GM19467 (cell line): ENCODE measurements at regions not wholly inside any gene's neighbourhood (a gene's known extent, or its start where the extent isn't known, plus 50 kb on each side); places are given as distances from the start of the nearest gene placed in this dataset.

Experiments
- ATAC-seq: cut with Tn5 transposase; IDR thresholded peaks from one replicate; pipeline ENCODE4 v1.9.1; 2021; ENCODE audit warnings: mild to moderate bottlenecking, moderate library complexity; ENCODE audit not compliant: unreplicated experiment

DNA sequence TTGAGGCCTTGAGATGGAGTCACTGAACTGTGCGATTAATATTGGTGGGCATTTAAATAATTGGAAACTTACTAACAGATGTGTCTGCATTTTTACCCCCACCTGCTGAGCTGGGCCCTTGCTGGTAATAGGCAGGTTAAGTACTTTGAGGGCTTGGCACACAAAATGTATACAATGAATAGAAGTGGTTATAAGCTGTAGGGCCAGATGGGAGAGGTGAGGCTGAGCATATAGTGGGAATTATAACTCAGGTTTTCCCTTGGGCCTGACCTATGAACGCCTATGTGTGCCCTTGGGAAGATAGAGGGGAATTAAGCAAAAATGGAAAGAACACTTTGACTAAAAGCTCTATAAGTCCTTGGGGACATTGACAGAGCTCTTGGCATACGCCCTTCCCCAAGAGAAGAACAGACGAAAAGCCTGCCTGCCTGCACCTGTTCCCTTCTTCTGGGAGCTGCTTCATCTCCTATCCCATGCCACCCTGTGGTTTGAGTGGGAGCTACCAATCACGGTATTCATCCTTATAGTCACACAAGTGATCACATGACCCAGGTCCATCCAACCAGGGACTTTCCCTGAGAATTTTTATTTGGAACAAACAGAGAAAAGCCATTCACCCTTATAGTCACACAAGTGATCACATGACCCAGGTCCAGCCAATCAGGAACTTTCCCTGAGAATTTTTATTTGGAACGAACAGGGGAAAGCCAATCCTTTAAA lies 260.7 kb upstream of the CSF3R start:
- ATAC-seq, result no peak

DNA sequence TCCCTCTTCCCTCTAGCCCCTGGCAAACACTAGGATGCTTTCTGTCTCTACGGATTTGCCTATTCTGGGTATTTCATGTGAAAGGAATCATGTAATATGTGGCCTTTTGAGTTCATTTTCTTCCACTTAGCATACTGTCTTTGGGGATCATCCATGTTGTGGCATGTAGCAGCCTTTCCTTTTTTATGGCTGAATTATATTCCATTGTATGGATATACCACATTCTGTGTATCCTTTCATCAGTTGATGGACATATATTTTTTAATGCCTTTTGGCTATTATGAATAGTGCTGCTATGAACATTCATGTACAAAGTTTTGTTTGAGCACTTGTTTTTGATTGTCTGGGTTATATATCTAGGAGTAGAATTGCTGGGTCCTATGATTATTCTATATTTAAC lies 258.4 kb upstream of the CSF3R start:
- ATAC-seq, result no peak

DNA sequence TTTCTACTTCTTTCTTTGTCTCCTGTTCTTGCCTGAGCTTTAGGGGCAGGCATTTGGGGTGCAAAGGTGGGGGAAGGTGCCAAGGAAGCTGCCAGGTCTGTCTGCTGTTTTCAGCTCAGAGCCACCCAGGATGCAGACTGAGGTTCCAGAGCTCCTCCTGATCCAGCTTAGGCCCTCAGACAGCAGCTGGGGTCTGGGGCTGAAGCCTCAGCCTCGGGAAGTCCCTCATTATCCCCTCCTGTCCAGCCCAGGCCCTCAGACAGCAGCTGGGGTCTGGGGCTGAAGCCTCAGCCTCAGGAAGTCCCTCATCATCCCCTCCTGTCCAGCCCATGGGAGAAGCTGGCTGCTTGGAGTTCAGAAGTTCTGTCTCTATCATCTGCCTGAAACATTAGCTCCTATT lies 257.7 kb upstream of the CSF3R start:
- ATAC-seq, result no peak

DNA sequence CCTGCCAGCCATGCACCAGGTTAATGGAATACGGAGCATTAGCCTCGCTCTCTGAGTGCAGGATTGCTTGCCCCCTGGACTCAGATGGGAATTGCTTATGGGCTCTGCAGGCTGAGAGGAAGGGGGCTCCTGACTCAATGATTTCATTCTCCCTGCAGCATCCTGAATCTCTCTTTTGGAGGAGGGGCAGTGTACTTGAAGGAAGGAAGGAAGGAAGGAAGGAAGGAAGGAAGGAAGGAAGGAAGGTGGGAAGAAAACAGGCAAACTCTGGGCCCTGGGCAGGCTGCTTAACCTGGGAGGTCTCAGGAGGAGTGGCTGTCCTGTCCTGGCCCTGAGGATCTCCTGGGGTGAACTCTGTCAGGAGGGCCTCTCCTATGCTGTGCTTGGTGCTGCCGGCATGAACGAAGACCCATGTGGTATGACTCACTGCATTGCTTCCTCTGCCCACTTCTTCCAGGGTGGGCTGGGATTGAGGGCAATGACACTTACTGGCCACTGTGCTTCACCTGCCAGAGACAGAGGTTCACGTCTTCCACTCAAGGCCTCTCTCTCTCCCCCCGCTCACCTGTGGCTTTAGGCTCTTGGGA lies 257.1 kb upstream of the CSF3R start:
- ATAC-seq, result no peak

DNA sequence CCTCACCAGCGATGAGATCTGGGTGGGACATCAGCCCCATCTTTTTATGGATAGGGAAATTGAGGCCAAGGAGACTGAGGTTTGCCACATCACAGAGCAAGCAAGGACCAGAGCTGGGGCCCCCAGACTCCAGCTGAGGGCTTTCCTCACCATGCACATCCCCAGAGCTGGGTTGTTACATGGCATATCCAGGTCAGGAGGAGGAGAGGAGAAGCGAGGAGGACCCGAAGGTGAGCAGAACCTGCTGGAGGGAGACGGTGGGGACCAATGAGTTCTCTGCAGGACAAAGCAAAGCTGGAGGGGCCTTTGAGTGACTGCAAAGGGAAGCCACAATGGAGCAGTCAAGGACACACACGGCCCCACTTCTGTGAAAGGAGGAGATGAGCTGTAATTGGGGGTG lies 255.5 kb upstream of the CSF3R start:
- no peak for ATAC-seq

DNA sequence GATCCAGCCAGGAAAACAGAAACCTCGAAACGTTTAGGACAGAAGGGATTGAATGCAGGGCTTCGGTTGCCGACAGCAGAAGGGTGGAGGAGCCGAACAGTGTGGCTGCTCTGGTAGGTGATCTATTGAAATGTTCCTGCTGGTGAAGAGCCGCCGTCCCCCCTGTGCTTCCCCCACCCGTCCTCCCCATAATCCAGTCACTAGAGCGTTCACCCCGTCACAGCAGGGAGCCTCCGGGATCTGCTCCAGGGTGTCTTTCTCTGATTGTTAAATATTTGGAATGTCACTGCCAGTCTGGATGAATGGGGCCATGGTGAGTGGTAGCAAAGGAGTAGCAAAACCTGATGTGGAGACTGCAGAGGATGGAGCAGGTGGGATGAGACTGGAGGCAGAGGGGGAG lies 255.1 kb upstream of the CSF3R start:
- no peak for ATAC-seq

DNA sequence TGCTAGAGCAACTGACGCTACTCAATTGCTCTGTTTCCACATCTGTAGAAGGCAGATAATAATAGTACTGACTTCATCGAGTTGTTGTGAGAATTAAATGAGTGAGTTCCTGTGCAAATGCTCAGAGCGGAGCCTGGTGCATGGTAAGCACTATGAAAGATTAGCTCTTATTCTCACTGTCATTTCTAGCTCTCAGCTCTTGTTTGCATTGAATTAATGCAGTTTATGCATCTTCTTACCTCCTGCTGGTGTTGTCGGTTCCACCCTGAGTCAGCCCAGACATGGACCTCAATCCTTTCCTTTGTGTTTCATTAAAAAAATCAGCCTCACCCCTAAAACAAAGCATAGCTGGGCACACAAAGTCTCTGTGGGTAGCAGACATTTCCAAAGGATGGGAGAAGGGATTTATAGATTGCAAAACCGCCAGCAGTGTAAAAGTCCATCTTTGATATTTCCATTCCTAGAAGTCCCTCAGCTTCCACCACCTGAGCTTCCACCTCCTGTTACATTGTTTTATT lies 254.4 kb upstream of the CSF3R start:
- ATAC-seq, result no peak

DNA sequence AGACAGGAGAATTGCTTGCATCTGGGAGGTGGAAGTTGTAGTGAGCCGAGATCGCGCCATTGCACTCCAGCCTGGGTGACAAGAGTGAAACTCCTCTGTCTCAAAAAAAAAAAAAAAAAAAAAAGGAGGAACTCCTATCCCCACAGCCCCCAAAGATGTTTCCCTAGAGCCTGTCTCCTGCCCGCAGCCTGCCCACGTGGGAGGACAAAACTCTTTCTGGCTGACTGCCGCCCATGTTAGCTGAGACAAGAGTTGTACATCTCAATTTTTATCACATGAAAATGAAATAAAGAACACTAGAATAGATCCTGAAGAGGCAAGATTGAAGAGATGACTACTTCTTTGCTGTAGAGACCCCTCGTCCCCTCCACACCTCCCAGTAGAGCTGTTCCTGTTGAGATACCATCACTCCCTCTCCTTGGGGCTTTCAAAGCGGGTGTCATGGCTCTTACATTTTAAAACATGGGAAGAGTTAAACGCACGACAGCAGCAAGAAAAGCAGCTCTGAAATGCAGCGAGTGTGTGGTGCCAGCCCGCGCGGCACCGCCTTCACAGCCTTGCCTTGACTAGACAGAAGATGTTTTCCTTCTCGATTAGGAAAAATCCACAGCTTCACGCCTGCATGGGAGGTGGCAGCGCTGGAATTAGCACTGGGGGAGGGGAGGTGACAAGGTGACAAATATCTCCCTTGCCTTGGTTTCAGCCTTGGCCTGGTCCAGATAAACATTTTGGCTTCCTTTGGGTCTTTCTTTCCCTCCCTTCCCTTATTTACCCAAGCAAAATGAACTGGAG lies 253.4 kb upstream of the CSF3R start:
- no peak for ATAC-seq

DNA sequence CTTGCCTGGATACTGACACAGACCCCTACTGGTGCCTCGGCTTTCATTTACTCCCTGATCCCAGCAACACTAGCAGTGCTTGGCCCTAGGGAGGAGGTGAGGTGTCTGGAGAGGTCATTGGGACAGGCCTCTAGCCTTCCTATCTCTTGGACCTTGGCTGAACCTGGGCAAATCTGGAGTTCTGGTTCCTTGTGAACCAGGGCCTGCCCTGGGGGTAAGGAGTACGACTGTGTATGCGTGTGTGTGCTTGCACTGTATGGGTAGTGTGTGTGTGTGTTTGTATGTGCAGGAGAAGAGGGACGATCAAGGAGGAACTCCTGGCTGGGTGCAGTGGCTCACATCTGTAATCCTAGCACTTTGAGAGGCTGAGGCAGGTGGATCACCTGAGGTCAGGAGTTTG lies 252.7 kb upstream of the CSF3R start:
- ATAC-seq, result no peak

DNA sequence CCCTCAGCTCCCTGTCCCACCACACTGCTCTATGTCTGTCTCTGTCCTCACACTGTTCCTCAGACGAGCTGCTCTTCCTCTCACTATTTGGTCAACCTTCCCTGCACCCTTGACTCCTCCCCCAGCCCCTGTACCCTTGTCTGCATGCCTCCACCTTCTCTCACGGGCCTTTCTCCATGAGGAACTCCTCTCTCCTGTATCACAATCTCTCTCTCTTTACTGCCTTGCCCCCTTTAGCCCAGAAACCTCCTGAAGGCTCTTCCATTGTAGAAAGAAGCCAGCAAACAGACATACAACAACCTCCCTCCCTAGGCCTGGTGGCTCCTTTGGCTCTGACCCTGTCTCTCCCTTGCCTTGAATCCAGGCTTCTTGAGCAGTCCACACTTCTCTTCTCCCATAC lies 251.6 kb upstream of the CSF3R start:
- ATAC-seq, result no peak

DNA sequence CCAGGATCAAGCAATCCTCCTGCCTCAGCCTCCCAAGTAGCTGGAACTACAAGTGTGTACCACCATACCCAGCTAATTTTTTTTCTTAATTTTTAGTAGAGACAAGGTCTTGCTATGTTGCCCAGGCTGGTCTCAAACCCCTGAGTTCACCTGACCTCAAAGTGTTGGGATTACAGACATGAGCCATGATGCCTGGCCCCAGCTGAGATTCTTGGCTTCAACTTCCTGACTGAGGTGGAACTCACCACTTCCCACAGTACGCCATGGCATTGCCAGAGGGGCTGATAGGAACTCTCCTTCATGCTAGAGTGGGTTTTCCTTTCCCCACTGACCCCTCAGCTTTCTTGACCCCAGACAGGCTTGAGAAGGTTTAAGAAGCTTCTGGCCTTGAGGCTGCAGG lies 251.0 kb upstream of the CSF3R start:
- no peak for ATAC-seq

DNA sequence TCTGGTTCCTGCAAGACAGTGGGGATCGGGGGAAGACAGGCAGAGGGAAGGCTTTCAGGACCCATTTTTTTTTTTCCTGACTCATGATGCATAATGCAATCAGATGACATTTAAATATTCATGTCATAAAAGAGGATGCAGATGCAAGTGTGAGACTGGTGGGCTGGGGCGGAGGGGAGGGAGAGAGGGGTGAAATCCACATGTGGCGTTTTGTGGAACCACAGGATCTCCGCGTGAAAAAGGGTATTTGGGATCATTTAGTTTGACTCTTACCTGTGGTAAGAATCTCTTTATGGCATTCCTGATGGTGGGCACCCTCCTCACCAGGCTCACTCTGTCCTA lies 249.3 kb upstream of the CSF3R start:
- ATAC-seq, result no peak

DNA sequence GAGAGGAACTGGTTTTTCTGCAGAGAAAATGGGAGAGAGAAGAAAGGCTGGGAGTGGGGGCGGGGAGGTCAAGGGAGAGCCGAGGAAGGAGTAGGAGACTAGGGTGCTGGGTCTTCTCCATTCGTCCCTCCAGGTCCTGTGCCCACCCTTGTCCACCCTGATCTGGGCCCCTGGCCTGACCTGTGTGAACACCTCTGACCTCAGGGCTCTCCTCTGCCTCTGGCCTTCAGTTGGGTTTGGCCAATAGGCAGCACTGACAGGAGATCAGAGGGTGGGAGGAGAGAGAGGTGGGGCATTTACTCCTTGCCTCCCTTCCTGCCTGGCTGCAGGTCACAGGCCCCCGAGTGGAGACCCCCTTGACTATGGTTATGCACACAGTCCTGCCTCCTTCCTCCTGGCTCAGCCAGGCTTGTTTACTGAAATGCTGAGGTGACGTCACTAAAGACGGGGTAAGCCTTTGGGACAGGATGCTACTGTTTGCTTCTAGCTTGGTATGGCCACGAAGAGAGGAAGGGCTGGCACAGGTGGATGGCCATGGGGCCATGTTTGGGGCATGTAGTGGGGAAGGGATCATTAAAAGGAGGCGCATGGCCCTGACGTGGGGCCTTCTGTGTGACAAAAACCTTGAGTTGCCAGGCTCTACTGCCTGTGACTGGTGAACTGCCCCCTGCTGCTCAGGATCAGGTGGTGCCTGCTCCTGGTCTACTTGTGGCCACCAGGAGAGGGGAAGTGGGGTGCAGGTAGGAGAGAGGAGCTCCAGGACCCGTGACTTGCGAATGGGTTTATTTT lies 248.7 kb upstream of the CSF3R start:
- no peak for ATAC-seq

DNA sequence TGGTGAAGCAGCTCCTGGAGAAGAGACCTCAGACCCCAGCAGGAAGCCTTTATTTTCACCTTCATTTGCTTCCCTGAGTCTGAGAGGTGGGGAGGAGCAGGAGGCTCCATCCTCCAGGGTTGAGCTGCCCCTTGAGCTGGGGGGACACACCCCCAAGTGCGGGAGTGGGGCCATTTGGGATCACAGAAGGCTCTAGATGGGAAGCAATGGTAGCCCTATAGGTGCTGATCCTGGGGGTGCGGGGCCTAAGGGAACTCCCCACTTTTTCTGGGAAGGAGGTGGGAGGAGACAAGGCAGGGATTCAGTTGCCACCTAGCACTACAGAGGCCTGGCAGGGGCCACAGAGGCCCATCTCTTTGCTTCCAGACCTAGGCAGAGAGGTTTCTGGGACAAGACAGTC lies 247.9 kb upstream of the CSF3R start:
- no peak for ATAC-seq

DNA sequence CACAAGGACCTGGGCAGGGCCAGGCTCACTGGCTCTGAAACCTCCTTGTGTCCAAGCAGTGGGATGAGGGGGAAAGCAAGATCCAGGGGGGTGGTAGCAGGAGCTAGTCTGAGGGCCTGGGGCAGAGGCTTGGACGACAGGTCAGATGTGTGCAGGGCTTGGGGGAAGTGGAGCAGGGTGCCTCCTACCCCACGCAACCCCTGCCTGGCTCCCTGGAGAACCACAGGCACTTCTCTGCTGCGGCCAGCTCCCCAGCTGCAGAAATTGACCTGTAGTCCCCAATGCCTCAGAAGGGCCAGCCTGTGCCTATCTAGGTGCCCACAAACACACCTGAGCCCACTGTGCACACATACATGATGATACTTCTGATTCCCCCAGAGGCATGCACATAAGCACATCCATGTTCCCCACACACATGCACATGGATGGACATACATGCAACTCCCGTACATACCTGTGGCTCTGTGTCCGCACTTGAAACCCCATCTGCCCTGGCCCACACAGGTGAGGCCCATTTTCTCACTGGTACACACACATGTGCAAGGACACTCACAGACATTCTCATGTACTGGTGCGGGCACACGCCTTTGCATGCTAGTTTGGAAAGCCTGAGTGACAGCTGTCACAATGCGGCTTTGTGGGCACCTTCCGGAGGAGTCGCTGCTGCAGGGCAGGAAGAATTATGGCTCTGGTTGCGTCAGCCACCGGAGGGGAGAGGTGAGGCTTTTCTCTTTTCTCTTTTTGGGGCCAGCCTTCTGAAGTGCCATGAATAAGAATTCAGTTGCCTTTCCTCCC lies 247.2 kb upstream of the CSF3R start:
- no peak for ATAC-seq

DNA sequence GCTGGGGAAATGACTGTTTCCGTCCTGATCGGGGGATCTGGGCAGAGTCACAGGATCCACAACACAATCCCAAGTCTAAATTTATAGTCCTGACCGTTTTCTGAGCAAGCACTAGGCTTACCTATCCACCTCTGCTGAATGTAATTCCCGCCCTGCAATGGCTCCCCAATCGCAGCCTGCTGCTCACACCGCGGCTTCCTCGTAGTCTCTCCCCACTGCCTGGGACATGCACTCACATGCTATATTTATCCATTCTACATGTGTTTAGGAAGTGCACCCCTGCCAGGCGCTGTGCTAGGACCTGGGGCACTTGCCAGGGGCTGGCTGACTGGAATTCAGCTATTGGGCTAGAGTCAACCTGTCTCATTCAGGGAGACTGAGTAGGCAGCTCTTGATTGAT lies 246.6 kb upstream of the CSF3R start:
- no peak for ATAC-seq

DNA sequence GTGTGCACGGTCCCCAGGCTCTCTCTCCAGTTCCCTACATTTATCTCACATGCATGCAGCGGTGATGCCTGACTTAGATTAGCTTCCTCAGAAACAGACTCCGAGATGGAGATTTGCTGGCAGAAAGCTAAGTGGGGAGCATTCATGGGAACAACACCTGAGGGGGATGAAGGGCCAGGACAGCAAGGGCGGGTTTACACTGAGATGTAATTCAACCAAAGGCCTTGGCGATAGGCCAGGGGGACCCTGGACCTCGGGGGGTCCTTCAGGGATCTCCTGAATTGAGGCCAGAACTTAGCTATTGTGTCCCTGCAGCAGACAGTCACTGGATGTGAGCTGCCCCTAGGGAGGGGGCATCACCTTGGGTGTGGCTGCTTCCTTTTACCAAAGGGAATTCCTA lies 246.1 kb upstream of the CSF3R start:
- no peak for ATAC-seq

DNA sequence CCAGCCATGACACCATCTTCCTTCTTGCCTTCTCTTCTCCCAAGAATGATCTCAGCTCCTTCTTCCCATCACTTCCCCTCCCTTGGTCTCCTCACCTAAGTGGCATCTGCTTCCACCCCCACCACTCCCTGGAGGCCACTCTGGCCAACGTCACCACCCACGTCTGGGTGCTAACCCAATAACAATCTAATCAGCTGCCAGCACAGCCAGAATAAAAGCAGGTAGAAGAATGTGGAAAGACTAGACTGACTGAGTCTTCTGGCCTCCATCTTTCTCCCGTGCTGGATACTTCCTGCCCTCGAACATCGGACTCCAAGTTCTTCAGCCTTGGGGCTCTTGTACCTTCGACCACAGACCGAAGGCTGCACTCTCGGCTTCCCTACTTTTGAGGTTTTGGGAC lies 245.3 kb upstream of the CSF3R start:
- no peak for ATAC-seq

DNA sequence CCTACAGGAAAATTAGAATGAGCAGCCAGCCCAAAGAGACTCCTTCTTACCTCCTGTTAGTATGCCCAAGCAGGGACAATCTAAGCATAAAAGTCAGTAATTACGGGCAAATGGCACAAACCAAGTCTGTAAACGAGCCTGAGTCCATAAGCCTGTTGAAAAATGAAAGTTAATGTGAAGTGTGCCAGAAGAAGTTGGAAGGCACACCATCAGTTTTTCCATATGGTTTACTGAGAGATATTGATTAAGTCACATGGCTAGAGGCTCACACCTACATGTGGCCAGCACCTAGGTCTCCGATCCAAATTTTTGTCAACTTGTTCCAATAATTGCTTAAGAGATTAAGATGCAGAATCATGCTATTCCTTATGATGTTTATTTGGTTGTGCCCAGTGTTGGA lies 242.4 kb upstream of the CSF3R start:
- no peak for ATAC-seq

DNA sequence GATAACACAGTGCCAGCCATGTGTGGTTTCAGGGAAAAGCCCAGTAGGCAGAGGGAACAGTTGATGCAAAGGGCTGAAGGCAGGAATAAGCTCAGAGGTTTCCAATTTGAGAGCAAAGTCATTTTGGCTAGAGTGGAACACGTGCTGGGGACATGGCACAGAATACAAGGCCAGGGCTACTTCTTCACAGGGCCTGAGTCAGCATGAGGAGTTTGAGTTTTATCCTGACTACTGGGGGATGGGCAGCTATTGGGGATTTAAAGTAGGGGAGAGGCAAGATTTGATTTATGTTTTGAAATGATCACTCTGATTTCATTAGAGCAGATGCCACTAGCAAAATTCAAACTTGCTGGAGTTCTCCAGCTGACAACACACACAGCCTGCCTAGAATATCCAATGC lies 241.1 kb upstream of the CSF3R start:
- no peak for ATAC-seq

DNA sequence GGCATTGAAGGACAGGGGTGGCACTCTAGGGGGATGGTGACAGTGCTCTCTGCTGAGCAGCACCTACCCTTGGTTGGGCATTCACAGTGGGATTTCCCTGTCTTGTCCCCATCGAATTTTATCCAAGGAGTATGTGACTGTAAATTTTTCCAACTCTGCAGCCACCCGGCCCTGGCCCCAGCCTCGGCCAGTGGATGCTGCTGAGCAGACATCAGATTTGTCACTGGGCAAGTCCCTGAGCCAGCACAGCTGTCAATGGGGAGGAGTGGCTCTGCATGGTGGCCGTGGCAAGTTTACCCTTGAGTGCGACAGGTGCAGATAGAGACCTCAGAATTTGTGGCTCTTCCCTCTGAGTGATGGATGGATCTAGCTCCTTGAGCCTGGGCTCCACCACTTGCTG lies 240.2 kb upstream of the CSF3R start:
- no peak for ATAC-seq
